ENCODE measurements at regions not wholly inside any gene's neighbourhood (a gene's known extent, or its start where the extent isn't known, plus 50 kb on each side); places are given as distances from the start of the nearest gene placed in this dataset.

- TF ChIP-seq ZNF703 (CRISPR knock-in tag; IDR thresholded peaks at IDR 0.05; ENCODE audit: borderline replicate concordance) = no peak
- no peak for TF ChIP-seq RCOR2 (CRISPR knock-in tag; IDR thresholded peaks at IDR 0.05)
Measured at GRCh38 chrX:23465105-23465791, 130.6 kb downstream of the PTCHD1 start (continued).

GRCh38 chrX:23465985-23466384 lies 131.3 kb downstream of the PTCHD1 start:
- no peak for FAIRE-seq

More at GRCh38 chrX:23465985-23466384, 131.3 kb downstream of the PTCHD1 start:
- Histone ChIP-seq H3K36me3 (replicated peaks in 1 of 2; ENCODE audit: control insufficient read depth in 1 of 2, insufficient read depth in 2 of 2, low read length in 2 of 2) (no peaks in the 10 kb centered on the region), H4K20me1 (ENCODE audit: insufficient read depth, low read length) (no peaks in the 10 kb centered on the region), H3K27me3 (ENCODE audit: control insufficient read depth in 1 of 2, insufficient read depth in 2 of 2, low read length in 2 of 2) (no peaks in the 10 kb centered on the region), H3K4me3 (replicated peaks in 1 of 3; ENCODE audit: insufficient read depth in 1 of 3, low read depth in 2 of 3, low read length in 3 of 3) (no peak overlapping the region), H3K27ac (ENCODE audit: extremely low read length, insufficient read depth, low read length) (no peak overlapping the region), H3K9me3 (ENCODE audit: low read length) (peaks cover 10% of the 10 kb centered on the region; the same call in 1 of the 2 replicates), H3K4me1 (ENCODE audit: insufficient read depth, low read length) (no peaks in the 10 kb centered on the region), H3K4me2 (ENCODE audit: low read depth, low read length) (no peak overlapping the region), H3K79me2 (ENCODE audit: insufficient read depth, low read length) (no peaks in the 10 kb centered on the region), H3K9ac (ENCODE audit: insufficient read depth, low read depth, low read length) (no peak overlapping the region), H2AFZ (ENCODE audit: low read length) (no peak overlapping the region)
- intact Hi-C loops (cut with micrococcal nuclease; ENCODE audit: unreplicated experiment) (no loop called here), in situ Hi-C loops (cut with HindIII; ENCODE audit: extremely low pct_ligation_motif_present, low pct_unique_long_range_greater_than_20kb) (no loop called here)
- DNase-seq (ENCODE audit: low spot score) (no peak), ATAC-seq (no peak)
- 0% methylated on average over 2 of the region's 2 CpGs for WGBS (ENCODE audit: low lambda C conversion rate)
- ChIA-PET POLR2A (no interaction called here), CTCF (ENCODE audit: low intra/inter-chr PET ratio, low total read pairs) (no interaction called here)
- BruUV-seq (replicated peaks) = no TSS peak
- TF ChIP-seq ATF4 (CRISPR knock-in tag; IDR thresholded peaks at IDR 0.05) = no peak
- no peak for TF ChIP-seq ZBTB25 (CRISPR knock-in tag; IDR thresholded peaks at IDR 0.05)
- TF ChIP-seq FOXA1 (IDR thresholded peaks at IDR 0.05) = no peak
- TF ChIP-seq FOXA1 (CRISPR knock-in tag; IDR thresholded peaks at IDR 0.05) = no peak
- TF ChIP-seq ZNF879 (CRISPR knock-in tag; IDR thresholded peaks at IDR 0.05) = no peak
- TF ChIP-seq ZNF160 (CRISPR knock-in tag; IDR thresholded peaks at IDR 0.05) = peak; percentile 79; the same call in 1 of the 2 replicates

All from HepG2 (cell line).